ENCODE measurements at regions not wholly inside any gene's neighbourhood (a gene's known extent, or its start where the extent isn't known, plus 50 kb on each side); places are given as distances from the start of the nearest gene placed in this dataset.

- Histone ChIP-seq H3K4me3 (ENCODE audit: low read length) (no peak overlapping the region), H3K4me1 (ENCODE audit: insufficient read depth, low read length) (no peaks in the 10 kb centered on the region), H3K27ac (ENCODE audit: low read depth in 1 of 2, low read length in 2 of 2) (no peak overlapping the region), H3K27me3 (ENCODE audit: control insufficient read depth in 1 of 2, insufficient read depth in 2 of 2, low read length in 2 of 2) (no peaks in the 10 kb centered on the region), H3K36me3 (ENCODE audit: insufficient read depth, low read length) (no peaks in the 10 kb centered on the region), H3K9me3 (ENCODE audit: control insufficient read depth in 1 of 2, insufficient read depth in 1 of 2, low read length in 2 of 2) (peaks cover 0 to 5% of the 10 kb centered on the region in 2 experiments)
- H3K4me1 Mint-ChIP-seq (ENCODE audit: low read depth), result no peaks in the 10 kb centered on the region
- H3K36me3 Mint-ChIP-seq (ENCODE audit: low read depth), result no peaks in the 10 kb centered on the region
- no peak for DNase-seq
- H3K27me3 Mint-ChIP-seq, result peaks cover 7% of the 10 kb centered on the region
- intact Hi-C loops (cut with DNase I, micrococcal nuclease), result no loop called here
- no peak for ATAC-seq (ENCODE audit: poor library complexity)
- H3K27ac Mint-ChIP-seq, result no peak overlapping the region
- H3K9me3 Mint-ChIP-seq, result no peaks in the 10 kb centered on the region
- TF ChIP-seq CTCF (IDR thresholded peaks at IDR 0.05), result no peak
- POLR2A ChIA-PET, result no interaction called here
- CTCF ChIA-PET, result no interaction called here
- H3K4me3 Mint-ChIP-seq, result no peak overlapping the region
Observed at GRCh38 chr20:39399463-39399862, 437.3 kb downstream of the DHX35 start.

- Histone ChIP-seq H3K4me3 (ENCODE audit: low read length) (no peak overlapping the region), H3K9me3 (ENCODE audit: control insufficient read depth in 1 of 2, insufficient read depth in 1 of 2, low read length in 2 of 2) (peaks cover 0 to 5% of the 10 kb centered on the region in 2 experiments), H3K36me3 (ENCODE audit: insufficient read depth, low read length) (no peaks in the 10 kb centered on the region), H3K27me3 (ENCODE audit: control insufficient read depth in 1 of 2, insufficient read depth in 2 of 2, low read length in 2 of 2) (no peaks in the 10 kb centered on the region), H3K4me1 (ENCODE audit: insufficient read depth, low read length) (no peaks in the 10 kb centered on the region), H3K27ac (ENCODE audit: low read depth in 1 of 2, low read length in 2 of 2) (no peak overlapping the region)
- Mint-ChIP-seq H3K27me3 (peaks cover 7% of the 10 kb centered on the region), H3K4me3 (no peak overlapping the region), H3K36me3 (ENCODE audit: low read depth) (no peaks in the 10 kb centered on the region), H3K9me3 (no peaks in the 10 kb centered on the region), H3K27ac (no peak overlapping the region), H3K4me1 (ENCODE audit: low read depth) (no peaks in the 10 kb centered on the region)
- intact Hi-C loops (cut with DNase I, micrococcal nuclease), result no loop called here
- ATAC-seq (ENCODE audit: poor library complexity) (no peak), DNase-seq (no peak)
- TF ChIP-seq CTCF (IDR thresholded peaks at IDR 0.05), result no peak
- CTCF ChIA-PET, result no interaction called here
- POLR2A ChIA-PET, result no interaction called here
Observed at GRCh38 chr20:39398656-39399055, 436.5 kb downstream of the DHX35 start.

GRCh38 chr20:39397646-39398045 is 435.5 kb downstream of the DHX35 start:
- ChIA-PET CTCF (no interaction called here), POLR2A (no interaction called here)
- ATAC-seq (ENCODE audit: poor library complexity) (no peak), DNase-seq (no peak)
- Mint-ChIP-seq H3K27ac (no peak overlapping the region), H3K36me3 (ENCODE audit: low read depth) (no peaks in the 10 kb centered on the region), H3K4me1 (ENCODE audit: low read depth) (no peaks in the 10 kb centered on the region), H3K9me3 (no peaks in the 10 kb centered on the region), H3K4me3 (no peak overlapping the region), H3K27me3 (peaks cover 7% of the 10 kb centered on the region)
- intact Hi-C loops (cut with DNase I, micrococcal nuclease), result no loop called here
- Histone ChIP-seq H3K27me3 (ENCODE audit: control insufficient read depth in 1 of 2, insufficient read depth in 2 of 2, low read length in 2 of 2) (no peaks in the 10 kb centered on the region), H3K36me3 (ENCODE audit: insufficient read depth, low read length) (no peaks in the 10 kb centered on the region), H3K27ac (ENCODE audit: low read depth in 1 of 2, low read length in 2 of 2) (no peak overlapping the region), H3K9me3 (ENCODE audit: control insufficient read depth in 1 of 2, insufficient read depth in 1 of 2, low read length in 2 of 2) (peaks cover 0 to 5% of the 10 kb centered on the region in 2 experiments), H3K4me3 (ENCODE audit: low read length) (no peak overlapping the region), H3K4me1 (ENCODE audit: insufficient read depth, low read length) (no peaks in the 10 kb centered on the region)
- no peak for TF ChIP-seq CTCF (IDR thresholded peaks at IDR 0.05)
